HUES48 (cell line): ENCODE measurements at regions not wholly inside any gene's neighbourhood (a gene's known extent, or its start where the extent isn't known, plus 50 kb on each side); places are given as distances from the start of the nearest gene placed in this dataset.
"Not testable (repeated sequence)": the region's sequence is repeated elsewhere in the genome, so short reads cannot be mapped to it uniquely, and the experiment has no call there.

ENCODE experiments used
- H3K27ac ChIP-seq: one replicate; pipeline ENCODE4 v1.7.0; 2013; ENCODE audit warnings: low read depth, low read length, inconsistent platforms
- H3K27me3 ChIP-seq: 2 replicates; pipeline ENCODE4 v1.6.1; 2013; ENCODE audit warnings: mild to moderate bottlenecking, low read length; ENCODE audit not compliant: control insufficient read depth, insufficient read depth
- H3K36me3 ChIP-seq: 2 replicates; pipeline ENCODE4 v1.6.1; 2013; ENCODE audit warnings: low read length; ENCODE audit not compliant: control insufficient read depth, insufficient read depth
- H3K4me1 ChIP-seq: 2 replicates; pipeline ENCODE4 v1.6.1; 2013; ENCODE audit warnings: mild to moderate bottlenecking, low read length; ENCODE audit not compliant: control insufficient read depth, insufficient read depth
- H3K4me3 ChIP-seq: 2 replicates; pipeline ENCODE4 v1.5.1; 2013; ENCODE audit warnings: mild to moderate bottlenecking, low read depth, low read length
- H3K9ac ChIP-seq: 2 replicates; pipeline ENCODE4 v1.6.1; 2013; ENCODE audit warnings: mild to moderate bottlenecking, low read depth, low read length, moderate library complexity
- H3K9me3 ChIP-seq: 2 replicates; pipeline ENCODE4 v1.6.1; 2013; ENCODE audit warnings: low read length; ENCODE audit not compliant: control insufficient read depth, insufficient read depth

DNA sequence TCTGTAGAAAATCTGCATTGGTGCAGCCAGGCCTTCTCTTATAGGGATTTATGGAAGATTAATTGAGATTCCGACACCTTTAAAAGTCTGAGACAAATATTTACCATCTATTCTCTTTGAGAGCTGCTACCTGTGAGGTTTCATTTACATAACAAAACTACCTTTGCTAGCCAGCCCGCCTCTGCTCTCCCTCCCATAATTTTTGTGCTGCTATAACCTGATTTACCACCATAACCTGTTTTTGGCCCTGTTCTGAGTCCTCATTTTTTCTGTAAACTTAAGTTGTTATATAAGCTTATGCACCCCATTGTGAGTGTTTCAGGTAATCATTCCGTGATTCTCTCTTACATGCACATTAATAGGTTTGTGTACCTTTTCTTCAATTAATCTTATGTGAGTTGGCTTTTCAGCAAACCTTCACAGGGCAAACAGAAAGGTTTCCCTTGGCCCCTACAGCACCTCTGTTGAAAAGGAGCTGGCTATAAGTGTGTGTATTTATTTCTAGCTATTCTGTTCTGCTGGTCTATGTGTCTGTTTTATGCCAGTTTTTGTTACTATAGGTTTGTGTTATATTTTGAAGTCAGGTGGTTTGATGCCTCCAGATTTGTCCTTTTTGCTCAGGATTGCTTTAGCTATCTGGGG is 114.9 kb upstream of the XIRP2 start:
- peak overlapping the region; percentile 46 for H3K4me3 ChIP-seq

GRCh38 chr2:166768393-166769123 is 119.7 kb upstream of the XIRP2 start:
- no peaks in the 10 kb centered on the region for H3K9me3 ChIP-seq
- H3K36me3 ChIP-seq = no peaks in the 10 kb centered on the region
- H3K9ac ChIP-seq = no peak overlapping the region
- no peaks in the 10 kb centered on the region for H3K27me3 ChIP-seq
- no peak overlapping the region for H3K27ac ChIP-seq
- peaks cover 45% of the 10 kb centered on the region for H3K4me1 ChIP-seq
- no peak overlapping the region for H3K4me3 ChIP-seq

More for the DNA sequence above, 114.9 kb upstream of the XIRP2 start:
- Histone ChIP-seq H3K9ac (no peak overlapping the region), H3K27me3 (no peaks in the 10 kb centered on the region), H3K9me3 (no peaks in the 10 kb centered on the region), H3K36me3 (no peaks in the 10 kb centered on the region), H3K4me1 (peaks cover 49% of the 10 kb centered on the region), H3K27ac (peak overlapping the region; percentile 80)

DNA sequence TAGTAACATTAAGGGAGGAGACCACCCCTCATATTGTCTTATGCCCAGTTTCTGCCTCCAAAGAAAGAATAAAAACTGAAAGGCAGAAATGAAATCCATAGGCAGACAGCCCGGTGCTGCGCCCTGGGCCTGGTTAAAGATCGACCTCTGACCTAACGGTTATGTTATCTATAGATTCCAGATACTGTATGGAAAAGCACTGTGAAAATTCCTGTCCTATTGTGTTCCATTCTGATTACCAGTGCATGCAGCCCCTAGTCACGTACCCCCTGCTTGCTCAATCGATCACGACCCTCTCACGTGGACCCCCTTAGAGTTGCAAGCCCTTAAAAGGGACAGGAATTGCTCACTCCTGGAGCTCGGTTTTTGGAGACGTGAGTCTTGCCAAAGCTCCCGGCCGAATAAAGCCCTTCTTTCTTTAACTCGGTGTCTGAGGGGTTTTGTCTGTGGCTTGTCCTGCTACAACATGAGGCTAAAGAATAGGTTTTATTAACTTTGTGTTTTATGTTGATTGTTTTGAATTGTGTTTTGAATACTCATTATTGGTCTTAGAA is 121.4 kb upstream of the XIRP2 start:
- not testable (repeated sequence) for H3K27ac ChIP-seq, H3K9me3 ChIP-seq
- peaks cover 28% of the 10 kb centered on the region for H3K4me1 ChIP-seq

GRCh38 chr2:166766220-166766619 is 122.1 kb upstream of the XIRP2 start:
- Histone ChIP-seq H3K27ac (no peak overlapping the region), H3K4me3 (no peak overlapping the region), H3K4me1 (peaks cover 24% of the 10 kb centered on the region), H3K27me3 (no peaks in the 10 kb centered on the region), H3K9ac (no peak overlapping the region), H3K36me3 (no peaks in the 10 kb centered on the region), H3K9me3 (no peaks in the 10 kb centered on the region)

More for the DNA sequence above, 121.4 kb upstream of the XIRP2 start:
- H3K4me3 ChIP-seq, H3K36me3 ChIP-seq, H3K27me3 ChIP-seq, H3K9ac ChIP-seq: not testable (repeated sequence)

DNA sequence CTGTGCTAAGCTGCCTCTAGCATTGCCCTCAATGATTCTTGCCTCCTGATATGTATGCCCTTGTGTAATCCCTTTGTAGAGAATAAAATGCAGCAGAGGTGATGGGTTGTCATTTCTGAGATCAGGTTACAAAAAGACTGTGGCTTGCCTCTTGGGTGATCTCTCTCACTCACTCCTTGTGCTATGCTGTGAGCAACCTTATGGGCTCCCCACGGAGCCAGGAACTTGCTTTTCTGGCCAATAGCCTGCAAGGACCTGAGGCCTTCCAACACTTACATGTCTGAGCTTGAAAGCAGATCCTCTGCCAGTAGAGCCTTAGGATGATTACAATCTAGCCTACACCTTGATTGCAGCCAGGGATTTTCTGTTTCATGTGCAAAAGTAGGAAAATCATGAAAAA is 123.1 kb upstream of the XIRP2 start:
- H3K9ac ChIP-seq = no peak overlapping the region
- H3K27ac ChIP-seq = no peak overlapping the region
- no peak overlapping the region for H3K4me3 ChIP-seq
- H3K9me3 ChIP-seq = no peaks in the 10 kb centered on the region
- H3K27me3 ChIP-seq = no peaks in the 10 kb centered on the region
- no peaks in the 10 kb centered on the region for H3K36me3 ChIP-seq
- peaks cover 24% of the 10 kb centered on the region for H3K4me1 ChIP-seq

DNA sequence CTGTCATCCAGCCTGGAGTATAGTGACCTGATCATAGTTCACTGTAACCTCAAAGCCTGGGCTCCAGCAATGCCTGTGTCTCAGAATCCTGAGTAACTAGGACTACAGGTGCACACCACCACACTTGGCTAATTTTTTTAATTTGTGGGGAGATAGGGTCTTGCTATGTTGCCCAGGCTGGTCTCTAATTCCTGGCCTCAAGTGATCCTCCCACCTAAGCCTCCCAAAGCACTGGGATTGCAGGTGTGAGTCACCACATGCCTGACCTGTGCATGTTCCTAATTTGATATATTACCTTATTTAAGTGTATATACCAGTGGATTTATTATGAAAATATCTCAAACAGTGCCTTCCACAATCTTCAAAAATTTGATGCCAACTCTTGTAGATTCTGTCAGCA is 123.6 kb upstream of the XIRP2 start:
- Histone ChIP-seq H3K27ac (no peak overlapping the region), H3K27me3 (no peaks in the 10 kb centered on the region), H3K9me3 (no peaks in the 10 kb centered on the region), H3K4me1 (peaks cover 24% of the 10 kb centered on the region), H3K36me3 (no peaks in the 10 kb centered on the region), H3K4me3 (no peak overlapping the region), H3K9ac (no peak overlapping the region)

GRCh38 chr2:166764216-166764615 is 124.1 kb upstream of the XIRP2 start:
- no peaks in the 10 kb centered on the region for H3K36me3 ChIP-seq
- peaks cover 24% of the 10 kb centered on the region for H3K4me1 ChIP-seq
- H3K9me3 ChIP-seq = no peaks in the 10 kb centered on the region
- H3K27me3 ChIP-seq = no peaks in the 10 kb centered on the region
- no peak overlapping the region for H3K4me3 ChIP-seq
- H3K27ac ChIP-seq = peak overlapping the region; percentile 57
- no peak overlapping the region for H3K9ac ChIP-seq

GRCh38 chr2:166762746-166763145 is 125.5 kb upstream of the XIRP2 start:
- no peak overlapping the region for H3K9ac ChIP-seq
- H3K27ac ChIP-seq = no peak overlapping the region
- no peak overlapping the region for H3K4me3 ChIP-seq
- no peaks in the 10 kb centered on the region for H3K27me3 ChIP-seq
- no peaks in the 10 kb centered on the region for H3K36me3 ChIP-seq
- H3K9me3 ChIP-seq = no peaks in the 10 kb centered on the region
- H3K4me1 ChIP-seq = peaks cover 24% of the 10 kb centered on the region

GRCh38 chr2:166758956-166759355 is 129.3 kb upstream of the XIRP2 start:
- H3K9me3 ChIP-seq = no peaks in the 10 kb centered on the region
- H3K4me1 ChIP-seq = peaks cover 4% of the 10 kb centered on the region
- no peak overlapping the region for H3K9ac ChIP-seq
- H3K27me3 ChIP-seq = no peaks in the 10 kb centered on the region
- H3K27ac ChIP-seq = no peak overlapping the region
- no peak overlapping the region for H3K4me3 ChIP-seq
- H3K36me3 ChIP-seq = no peaks in the 10 kb centered on the region

DNA sequence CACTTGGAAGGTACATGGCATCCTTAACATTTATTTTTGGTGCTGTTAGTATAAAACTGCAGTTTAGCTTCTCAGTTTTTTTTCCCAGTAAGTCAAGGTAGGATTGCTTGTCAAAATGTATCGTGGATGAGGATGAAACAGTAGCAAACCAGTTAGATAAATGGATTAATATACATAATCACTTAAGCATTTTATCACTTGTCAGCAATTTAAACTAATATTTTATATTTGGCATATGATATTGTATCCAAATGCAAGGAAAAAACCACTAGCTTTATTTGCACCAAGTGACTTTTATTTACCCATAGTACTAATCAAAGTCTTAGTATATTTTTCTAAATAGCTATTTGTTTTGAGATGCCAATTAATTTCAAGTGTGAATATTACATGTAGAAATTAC is 137.7 kb upstream of the XIRP2 start:
- H3K4me3 ChIP-seq = no peak overlapping the region

GRCh38 chr2:166744117-166744516 is 144.2 kb upstream of the XIRP2 start:
- not testable (repeated sequence) for H3K9ac ChIP-seq, H3K4me1 ChIP-seq, H3K36me3 ChIP-seq, H3K27ac ChIP-seq, H3K27me3 ChIP-seq, H3K4me3 ChIP-seq
- H3K9me3 ChIP-seq = peaks cover 33% of the 10 kb centered on the region

More for the DNA sequence above, 137.7 kb upstream of the XIRP2 start:
- no peaks in the 10 kb centered on the region for H3K36me3 ChIP-seq
- no peaks in the 10 kb centered on the region for H3K4me1 ChIP-seq
- H3K27me3 ChIP-seq = no peaks in the 10 kb centered on the region
- H3K9me3 ChIP-seq = no peaks in the 10 kb centered on the region; the same call in none of the 2 replicates
- H3K27ac ChIP-seq = no peak overlapping the region
- no peak overlapping the region for H3K9ac ChIP-seq
